ENCODE measurements at regions not wholly inside any gene's neighbourhood (a gene's known extent, or its start where the extent isn't known, plus 50 kb on each side); places are given as distances from the start of the nearest gene placed in this dataset.
A peak's percentile ranks its signal among the peaks of the same experiment; 100 is the strongest.

DNA sequence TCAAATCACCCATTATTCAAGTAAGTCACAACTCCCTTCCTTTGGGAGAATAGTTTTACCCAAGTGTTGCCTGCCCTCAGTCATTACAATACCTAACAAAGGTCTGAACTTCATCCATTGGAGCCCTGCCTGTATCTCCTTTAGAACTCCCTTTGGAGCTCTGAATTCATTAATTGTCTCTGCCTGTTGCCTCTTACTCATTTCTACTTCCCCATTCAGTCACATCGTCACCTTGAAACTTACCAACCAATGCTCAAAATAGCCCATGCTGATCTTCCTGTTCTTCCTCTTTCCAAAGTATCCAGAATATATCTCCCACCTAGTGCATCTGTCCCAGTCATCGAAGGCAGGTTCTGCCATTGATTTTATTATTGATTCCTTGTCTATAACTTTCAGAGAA lies 120.7 kb upstream of the ADGRF1 start:
- H3K27ac ChIP-seq (ENCODE audit: low read length) = peak overlapping the region; percentile 55; the same call in 1 of the 2 replicates
- BruUV-seq (replicated peaks) = no TSS peak
- no peaks in the 10 kb centered on the region for H3K36me3 ChIP-seq (ENCODE audit: control insufficient read depth, insufficient read depth, low read length)
- in situ Hi-C loops (cut with HindIII; ENCODE audit: low pct_unique_long_range_greater_than_20kb, low sequenced_read_pairs) (no loop called here), intact Hi-C loops (cut with micrococcal nuclease; ENCODE audit: unreplicated experiment) (no loop called here)
- ATAC-seq (no peak), DNase-seq (ENCODE audit: low read depth, low spot score) (no peak)
- ChIA-PET POLR2A (no interaction called here), CTCF (no interaction called here)
- no peaks in the 10 kb centered on the region for H3K27me3 ChIP-seq (ENCODE audit: control insufficient read depth, insufficient read depth, low read length)
- H3K9me3 ChIP-seq (ENCODE audit: control insufficient read depth, insufficient read depth, low read depth, low read length) = no peaks in the 10 kb centered on the region
- no peak overlapping the region for H3K4me3 ChIP-seq (ENCODE audit: low read depth in 2 of 2, low read length in 2 of 2)
- TF ChIP-seq, protein P1, sequence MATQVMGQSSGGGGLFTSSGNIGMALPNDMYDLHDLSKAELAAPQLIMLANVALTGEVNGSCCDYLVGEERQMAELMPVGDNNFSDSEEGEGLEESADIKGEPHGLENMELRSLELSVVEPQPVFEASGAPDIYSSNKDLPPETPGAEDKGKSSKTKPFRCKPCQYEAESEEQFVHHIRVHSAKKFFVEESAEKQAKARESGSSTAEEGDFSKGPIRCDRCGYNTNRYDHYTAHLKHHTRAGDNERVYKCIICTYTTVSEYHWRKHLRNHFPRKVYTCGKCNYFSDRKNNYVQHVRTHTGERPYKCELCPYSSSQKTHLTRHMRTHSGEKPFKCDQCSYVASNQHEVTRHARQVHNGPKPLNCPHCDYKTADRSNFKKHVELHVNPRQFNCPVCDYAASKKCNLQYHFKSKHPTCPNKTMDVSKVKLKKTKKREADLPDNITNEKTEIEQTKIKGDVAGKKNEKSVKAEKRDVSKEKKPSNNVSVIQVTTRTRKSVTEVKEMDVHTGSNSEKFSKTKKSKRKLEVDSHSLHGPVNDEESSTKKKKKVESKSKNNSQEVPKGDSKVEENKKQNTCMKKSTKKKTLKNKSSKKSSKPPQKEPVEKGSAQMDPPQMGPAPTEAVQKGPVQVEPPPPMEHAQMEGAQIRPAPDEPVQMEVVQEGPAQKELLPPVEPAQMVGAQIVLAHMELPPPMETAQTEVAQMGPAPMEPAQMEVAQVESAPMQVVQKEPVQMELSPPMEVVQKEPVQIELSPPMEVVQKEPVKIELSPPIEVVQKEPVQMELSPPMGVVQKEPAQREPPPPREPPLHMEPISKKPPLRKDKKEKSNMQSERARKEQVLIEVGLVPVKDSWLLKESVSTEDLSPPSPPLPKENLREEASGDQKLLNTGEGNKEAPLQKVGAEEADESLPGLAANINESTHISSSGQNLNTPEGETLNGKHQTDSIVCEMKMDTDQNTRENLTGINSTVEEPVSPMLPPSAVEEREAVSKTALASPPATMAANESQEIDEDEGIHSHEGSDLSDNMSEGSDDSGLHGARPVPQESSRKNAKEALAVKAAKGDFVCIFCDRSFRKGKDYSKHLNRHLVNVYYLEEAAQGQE (IDR thresholded peaks at IDR 0.05; ENCODE audit: insufficient read depth in 1 of 2, low read depth in 2 of 2, low read length in 1 of 2) = no peak
- TF ChIP-seq SIN3A (IDR thresholded peaks at IDR 0.05; ENCODE audit: borderline replicate concordance, insufficient read depth, low read depth, low read length) = no peak
- TF ChIP-seq TCF7L2 (IDR thresholded peaks at IDR 0.05; ENCODE audit: low read depth, low read length) = no peak
- TF ChIP-seq, protein P2, sequence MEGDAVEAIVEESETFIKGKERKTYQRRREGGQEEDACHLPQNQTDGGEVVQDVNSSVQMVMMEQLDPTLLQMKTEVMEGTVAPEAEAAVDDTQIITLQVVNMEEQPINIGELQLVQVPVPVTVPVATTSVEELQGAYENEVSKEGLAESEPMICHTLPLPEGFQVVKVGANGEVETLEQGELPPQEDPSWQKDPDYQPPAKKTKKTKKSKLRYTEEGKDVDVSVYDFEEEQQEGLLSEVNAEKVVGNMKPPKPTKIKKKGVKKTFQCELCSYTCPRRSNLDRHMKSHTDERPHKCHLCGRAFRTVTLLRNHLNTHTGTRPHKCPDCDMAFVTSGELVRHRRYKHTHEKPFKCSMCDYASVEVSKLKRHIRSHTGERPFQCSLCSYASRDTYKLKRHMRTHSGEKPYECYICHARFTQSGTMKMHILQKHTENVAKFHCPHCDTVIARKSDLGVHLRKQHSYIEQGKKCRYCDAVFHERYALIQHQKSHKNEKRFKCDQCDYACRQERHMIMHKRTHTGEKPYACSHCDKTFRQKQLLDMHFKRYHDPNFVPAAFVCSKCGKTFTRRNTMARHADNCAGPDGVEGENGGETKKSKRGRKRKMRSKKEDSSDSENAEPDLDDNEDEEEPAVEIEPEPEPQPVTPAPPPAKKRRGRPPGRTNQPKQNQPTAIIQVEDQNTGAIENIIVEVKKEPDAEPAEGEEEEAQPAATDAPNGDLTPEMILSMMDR (IDR thresholded peaks at IDR 0.05) = no peak
- no peak for TF ChIP-seq POLR2AphosphoS5 (IDR thresholded peaks at IDR 0.05; ENCODE audit: low read depth, low read length)
- 0 out of 2 replicates have a peak, but pooled peaks cover 2% of the 10 kb centered on the region for H3K4me1 ChIP-seq (ENCODE audit: control insufficient read depth, insufficient read depth, low read length)

DNA sequence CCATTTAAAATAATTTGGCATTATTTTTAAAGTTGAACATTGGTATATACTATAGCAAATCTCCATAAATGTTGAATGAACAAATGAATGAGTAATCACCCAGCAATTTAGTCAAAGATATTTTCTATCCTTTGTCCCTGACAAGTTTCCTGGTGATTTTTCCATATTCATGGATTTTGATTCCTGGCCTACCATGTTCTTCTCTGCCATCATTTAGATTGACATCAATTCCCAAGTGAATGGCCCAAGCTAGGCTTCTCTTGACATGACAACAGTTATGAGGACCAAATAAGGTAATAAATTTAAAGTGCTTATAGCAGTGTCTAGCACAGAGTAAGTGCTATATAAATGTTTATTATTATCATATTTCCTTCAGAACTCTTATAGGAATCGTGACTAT lies 120.1 kb upstream of the ADGRF1 start:
- H3K36me3 ChIP-seq (ENCODE audit: control insufficient read depth, insufficient read depth, low read length) = no peaks in the 10 kb centered on the region
- in situ Hi-C loops (cut with HindIII; ENCODE audit: low pct_unique_long_range_greater_than_20kb, low sequenced_read_pairs) (no loop called here), intact Hi-C loops (cut with micrococcal nuclease; ENCODE audit: unreplicated experiment) (no loop called here)
- BruUV-seq (replicated peaks) = no TSS peak
- ChIA-PET CTCF (no interaction called here), POLR2A (no interaction called here)
- no peak overlapping the region for H3K4me3 ChIP-seq (ENCODE audit: low read depth in 2 of 2, low read length in 2 of 2)
- DNase-seq (ENCODE audit: low read depth, low spot score) (no peak), ATAC-seq (no peak)
- TF ChIP-seq SIN3A (IDR thresholded peaks at IDR 0.05; ENCODE audit: borderline replicate concordance, insufficient read depth, low read depth, low read length) (no peak), TCF7L2 (IDR thresholded peaks at IDR 0.05; ENCODE audit: low read depth, low read length) (no peak), POLR2AphosphoS5 (IDR thresholded peaks at IDR 0.05; ENCODE audit: low read depth, low read length) (no peak)
- TF ChIP-seq, protein P2 (IDR thresholded peaks at IDR 0.05) = no peak
- TF ChIP-seq, protein P1 (IDR thresholded peaks at IDR 0.05; ENCODE audit: insufficient read depth in 1 of 2, low read depth in 2 of 2, low read length in 1 of 2) = no peak
- H3K4me1 ChIP-seq (ENCODE audit: control insufficient read depth, insufficient read depth, low read length) = no peaks in the 10 kb centered on the region
- H3K9me3 ChIP-seq (ENCODE audit: control insufficient read depth, insufficient read depth, low read depth, low read length) = no peaks in the 10 kb centered on the region
- H3K27ac ChIP-seq (ENCODE audit: low read length) = peak overlapping the region; percentile 55; the same call in 1 of the 2 replicates
- no peaks in the 10 kb centered on the region for H3K27me3 ChIP-seq (ENCODE audit: control insufficient read depth, insufficient read depth, low read length)
